NCI-H2171 treated with DMSO at 0.1 percent for 48 hours (cell line): ENCODE measurements at regions not wholly inside any gene's neighbourhood (a gene's known extent, or its start where the extent isn't known, plus 50 kb on each side); places are given as distances from the start of the nearest gene placed in this dataset.

ENCODE experiments used
- DNase-seq: peaks from one replicate; lab custom pipeline; 2025; lab: John Stamatoyannopoulos, UW

DNA sequence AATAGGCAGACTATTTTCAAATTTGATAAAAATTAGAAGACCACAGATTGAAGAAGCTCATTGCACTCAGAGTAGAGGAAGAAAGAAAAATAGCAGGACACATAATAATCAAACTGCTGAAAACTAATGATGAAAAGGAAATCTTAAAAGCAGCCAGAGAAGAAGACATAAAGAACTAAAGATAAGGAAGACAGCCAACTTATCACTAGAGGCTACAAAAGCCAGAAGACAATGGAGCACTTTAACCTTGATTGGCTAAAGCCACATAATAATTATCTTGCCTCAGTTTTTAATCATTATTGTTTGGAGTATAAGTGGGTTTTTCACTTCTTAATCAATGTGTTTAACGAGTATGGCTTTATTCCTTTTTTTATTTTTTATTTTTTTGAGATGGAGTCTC, 397.6 kb downstream of the RNF144B start:
- DNase-seq: no peak

DNA sequence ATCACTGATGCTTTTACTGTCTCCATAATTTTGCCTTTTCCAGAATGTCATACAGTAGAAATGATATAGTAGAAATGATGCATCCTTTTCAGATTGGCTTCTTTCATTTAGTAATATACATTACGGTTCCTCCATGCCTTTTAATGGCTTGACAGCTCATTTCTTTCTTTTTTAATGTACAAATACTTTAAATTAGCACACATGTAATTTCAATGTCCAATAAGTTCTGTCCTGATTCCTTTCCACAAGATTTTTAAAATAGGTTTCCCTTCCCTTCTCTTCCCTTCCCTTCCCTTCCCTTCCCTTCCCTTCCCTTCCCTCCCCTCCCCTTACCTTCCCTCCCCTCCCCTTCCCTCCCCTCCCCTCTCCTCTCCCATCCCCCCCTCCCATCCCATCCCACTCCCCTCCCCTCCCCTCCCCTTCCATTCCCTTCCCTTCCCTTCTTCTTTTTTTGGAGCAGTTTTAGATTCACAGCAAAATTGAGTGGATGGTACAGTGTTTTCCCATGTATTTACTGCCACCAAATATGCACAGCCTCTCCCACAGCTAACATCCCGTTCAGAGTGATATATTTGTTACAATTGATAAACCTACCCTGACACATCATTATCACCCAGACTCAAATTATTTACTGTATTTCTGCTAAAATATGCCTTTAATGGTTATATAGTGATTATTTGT, 398.8 kb downstream of the RNF144B start:
- no peak for DNase-seq

DNA sequence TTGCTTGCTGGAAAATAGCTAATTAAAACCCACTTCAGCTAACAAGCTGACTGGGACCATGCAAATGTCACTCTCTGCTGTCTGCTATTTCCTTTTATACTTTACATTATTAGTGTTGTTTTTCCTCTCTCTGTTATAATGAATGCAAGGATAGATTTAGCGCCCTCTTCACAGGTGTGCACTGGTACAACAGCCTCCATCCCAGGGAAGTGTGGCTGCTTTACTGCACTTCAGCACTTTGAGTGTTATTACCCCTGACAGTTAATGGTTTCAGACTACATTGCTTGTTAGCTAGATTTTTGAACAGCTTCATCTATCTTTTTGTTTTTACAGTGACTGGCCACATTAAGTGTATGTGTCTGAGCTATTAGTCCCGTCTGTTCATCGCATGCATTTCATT, 405.7 kb downstream of the RNF144B start:
- no peak for DNase-seq

DNA sequence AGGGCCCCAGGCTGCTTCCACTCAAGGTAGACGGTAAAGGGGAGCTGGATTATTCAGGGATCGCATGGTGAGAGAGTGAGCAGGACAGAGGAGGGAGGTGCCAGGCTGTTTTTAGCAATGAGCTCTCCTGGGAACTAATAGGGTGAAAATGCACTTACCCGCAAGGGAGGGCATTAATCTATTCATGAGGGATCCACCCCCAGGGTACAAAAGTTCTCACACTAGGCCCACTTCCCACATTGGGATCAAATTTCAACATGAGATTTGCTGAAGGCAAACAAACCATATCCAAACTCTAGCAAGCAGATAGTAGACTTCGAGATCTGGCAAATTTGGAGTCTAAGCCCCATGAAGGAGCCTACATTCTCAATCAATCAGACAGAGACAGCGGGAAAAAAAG, 408.6 kb downstream of the RNF144B start:
- DNase-seq: no peak

DNA sequence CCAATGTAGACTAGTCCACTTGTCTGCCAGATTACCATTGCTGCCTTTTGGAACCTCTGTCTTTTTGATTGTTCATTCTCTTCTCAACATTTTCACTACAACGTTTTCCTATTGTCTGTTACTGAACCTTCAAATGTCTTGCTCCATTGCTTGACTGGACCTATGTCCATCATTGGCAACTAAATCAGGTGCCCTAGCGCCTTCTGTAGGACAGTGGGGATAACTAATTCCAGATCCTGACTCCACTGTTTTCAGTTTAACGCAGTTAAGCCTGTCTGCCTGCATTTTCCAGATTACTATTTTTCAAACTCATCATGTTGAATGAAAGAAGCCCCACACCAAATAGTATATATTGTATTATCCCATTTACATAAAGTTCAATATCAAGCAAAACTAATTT, 433.6 kb downstream of the RNF144B start:
- DNase-seq: no peak

DNA sequence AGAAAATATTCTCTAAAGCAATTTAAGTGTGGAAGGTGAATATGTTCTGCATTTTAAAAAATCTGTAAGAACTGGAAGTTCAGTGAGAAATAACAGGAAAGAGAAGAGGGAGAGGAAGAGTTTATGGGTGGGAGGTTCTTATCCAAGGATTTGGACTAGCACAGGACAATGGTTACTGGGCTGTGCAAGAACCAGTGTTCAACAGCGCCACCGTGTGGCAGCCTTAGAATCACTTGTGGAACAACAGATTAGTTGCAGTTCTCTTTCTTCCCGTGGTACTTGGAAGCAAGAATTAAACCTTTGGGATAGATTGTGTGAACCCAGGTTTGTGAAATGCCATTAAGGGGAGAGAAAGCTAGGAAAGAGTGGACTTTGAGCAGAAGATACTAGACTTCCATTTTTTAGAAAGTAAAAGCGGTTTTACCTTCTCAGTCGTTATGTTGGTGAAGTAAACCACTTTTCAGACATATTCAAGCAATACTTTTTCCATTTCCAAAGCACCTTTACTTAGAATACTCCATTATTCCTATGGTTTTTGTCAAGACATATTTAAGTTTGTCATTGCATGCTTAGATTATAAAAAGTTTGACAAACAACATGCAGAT, 436.7 kb downstream of the RNF144B start:
- no peak for DNase-seq

DNA sequence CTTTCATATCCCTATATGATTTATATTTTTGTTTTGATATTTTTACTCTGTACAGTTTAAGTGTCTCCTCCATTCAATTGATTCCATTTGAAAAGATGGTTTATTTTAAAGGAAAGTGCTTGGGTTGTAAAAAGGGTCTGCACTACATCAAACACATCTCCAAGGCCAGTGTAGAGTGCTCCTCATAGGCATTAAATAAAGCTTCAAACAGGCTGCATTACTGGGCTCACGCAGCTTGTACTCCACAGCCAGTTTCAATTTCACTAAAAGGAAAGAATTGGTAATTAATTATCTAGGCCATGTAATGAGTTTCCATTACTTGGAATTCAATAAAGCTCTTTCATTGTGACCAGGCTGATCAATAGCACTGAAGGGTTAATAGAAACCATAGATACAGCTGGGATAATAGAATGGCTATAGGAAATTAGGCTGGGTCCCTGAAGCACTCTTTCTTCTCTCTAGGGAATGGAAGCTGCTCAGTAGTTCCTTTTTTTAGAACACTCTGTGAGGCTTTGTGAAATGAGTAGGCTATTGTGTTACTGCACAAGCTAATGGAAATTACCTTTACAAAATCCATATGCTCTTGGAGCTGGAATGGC, 442.2 kb downstream of the RNF144B start:
- DNase-seq: peak; percentile 77

DNA sequence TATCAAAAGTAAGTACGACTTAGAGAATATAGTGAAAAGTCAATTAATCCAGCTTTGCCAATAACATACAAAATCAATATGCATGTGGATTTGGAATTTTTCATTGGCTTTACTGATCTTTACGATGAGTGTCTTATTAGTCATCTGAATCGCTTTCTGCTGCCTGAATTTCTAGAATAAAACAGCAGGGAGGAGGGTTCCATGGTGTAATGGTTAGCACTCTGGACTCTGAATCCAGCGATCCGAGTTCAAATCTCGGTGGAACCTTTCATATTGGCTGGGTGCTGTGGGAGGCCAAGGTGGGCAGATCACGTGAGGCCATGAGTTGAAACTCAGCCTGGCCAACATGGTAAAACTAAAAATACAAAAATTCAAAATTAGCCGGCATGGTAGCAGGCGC, 448.8 kb downstream of the RNF144B start:
- DNase-seq: no peak

DNA sequence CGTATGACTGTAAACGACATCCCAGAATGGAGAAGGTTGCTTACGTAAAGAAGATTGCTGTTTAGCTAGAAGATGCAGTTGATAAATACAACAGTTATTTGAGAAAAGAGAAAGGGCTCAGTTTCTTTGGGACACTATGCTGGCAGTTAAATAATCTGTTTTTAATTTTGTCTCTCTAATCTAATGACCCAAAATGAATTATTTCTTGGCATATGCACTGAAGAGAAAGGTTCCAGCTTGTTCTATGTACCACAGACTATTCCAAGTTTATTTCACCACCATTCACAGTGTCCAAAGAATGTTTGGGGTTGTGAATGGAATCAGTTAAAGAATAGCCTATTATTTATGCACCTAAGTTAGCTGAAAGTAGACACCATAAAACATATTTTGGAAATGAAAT, 449.9 kb downstream of the RNF144B start:
- DNase-seq: no peak

DNA sequence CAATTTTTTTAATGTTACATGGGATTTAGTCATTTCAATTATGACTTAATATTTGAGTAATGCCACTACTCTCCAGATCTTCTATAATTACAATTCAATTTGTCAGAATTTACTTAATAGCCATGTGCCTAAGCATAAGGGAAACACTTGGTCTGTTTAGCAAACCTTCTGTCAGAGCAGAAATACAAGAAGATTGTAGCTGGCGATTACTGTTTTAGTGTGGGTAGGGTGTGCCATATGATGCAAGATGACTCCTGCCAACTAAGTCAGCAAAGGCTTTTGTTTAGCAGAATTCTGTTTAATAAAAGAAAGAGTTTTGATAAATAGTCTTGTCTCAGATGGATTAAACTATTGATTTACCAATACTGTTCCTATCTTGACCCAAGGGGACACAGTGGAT, 455.4 kb downstream of the RNF144B start:
- DNase-seq: peak; percentile 88

DNA sequence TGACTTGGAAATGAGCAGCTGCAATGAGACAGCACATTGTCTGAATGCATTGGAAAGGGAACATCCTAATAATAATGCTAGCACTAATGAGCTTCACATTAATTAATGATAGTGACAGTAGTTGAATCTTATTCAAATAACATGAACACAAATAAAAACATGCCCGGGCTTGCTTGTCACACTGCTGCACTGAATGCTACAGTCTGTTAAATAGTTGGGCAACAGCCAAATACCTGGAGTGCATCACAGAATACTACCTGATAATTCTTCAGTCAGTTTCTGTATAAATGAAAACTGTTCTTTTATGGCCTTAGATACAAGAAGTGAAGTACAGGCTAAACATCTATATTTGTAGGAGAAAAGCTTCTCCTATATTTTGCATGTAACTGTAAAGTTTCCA, 458.7 kb downstream of the RNF144B start:
- DNase-seq: peak; percentile 80

DNA sequence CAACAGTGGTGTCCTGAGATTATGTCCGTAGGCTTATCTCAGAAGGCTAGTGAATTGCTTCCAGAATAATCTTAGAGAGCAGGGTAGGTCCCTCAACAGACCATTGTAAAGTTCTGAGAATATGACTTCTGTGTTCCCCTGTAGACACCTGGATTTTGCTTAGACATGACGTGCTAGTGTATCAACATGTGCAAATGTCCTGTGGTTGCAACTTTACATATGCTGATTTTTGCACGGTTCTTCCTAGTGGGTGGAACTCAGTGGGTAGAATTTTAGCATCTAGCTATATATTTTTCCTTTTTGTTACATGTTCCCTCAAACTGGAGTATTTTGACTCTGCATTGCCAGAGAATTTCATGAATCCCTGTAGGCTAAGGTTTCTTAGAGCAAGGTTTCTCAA, 459.2 kb downstream of the RNF144B start:
- DNase-seq: no peak

DNA sequence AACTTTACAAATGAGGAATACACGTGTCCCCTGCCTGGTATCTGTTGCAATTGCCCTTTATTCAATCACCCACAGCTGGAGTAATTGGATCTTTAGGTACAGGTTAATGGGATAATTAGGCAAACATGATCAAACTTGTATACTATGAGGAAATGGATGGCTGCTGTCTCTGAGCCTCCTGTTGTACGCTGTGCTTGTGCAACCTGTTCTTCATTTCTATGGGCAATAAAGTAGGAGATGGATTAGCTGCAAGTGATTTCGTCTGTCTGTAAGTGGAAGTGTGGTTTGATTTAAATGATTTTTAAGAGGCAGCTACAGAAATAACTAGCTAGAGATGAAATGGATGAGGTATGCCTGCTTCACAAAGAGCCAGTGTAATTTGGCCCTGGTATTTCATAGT, 474.1 kb downstream of the RNF144B start:
- DNase-seq: peak; percentile 98

DNA sequence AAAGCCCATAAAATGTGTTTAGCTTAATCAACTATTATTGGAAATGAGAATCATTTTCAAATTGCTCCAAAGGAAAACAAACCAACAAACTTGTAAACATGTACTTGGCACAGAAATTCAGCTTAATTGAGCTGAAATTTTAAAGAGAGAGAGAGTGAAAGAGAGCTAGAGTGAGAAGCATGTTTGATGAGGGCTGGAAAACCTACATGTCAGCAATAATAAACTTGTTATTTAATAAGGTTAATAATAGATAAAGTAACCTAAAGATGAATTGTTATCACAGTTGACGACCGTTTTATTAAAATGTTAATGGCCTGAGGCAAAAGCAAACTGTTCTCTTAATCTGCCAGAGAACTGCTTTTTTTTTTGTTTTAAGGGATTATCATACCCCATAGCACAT, 496.1 kb downstream of the RNF144B start:
- no peak for DNase-seq

DNA sequence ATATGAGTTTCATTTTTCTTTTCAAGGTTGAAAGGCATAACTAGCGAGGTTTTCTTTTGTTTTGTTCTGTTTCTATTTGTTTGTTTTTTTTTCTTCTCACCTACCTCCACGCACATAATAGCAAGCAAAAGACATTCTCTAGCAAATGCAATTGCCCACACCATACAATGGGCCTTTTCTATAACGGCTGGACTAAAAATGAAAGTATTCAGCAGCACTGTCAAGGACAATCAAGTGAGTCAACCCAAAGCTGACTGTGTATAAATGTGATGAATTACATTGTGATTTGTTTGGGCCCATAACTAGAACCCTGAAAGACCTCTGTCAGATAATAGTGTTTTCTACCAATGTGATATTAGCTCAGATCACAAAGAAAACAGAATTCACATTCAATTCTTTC, 496.7 kb downstream of the RNF144B start:
- no peak for DNase-seq

DNA sequence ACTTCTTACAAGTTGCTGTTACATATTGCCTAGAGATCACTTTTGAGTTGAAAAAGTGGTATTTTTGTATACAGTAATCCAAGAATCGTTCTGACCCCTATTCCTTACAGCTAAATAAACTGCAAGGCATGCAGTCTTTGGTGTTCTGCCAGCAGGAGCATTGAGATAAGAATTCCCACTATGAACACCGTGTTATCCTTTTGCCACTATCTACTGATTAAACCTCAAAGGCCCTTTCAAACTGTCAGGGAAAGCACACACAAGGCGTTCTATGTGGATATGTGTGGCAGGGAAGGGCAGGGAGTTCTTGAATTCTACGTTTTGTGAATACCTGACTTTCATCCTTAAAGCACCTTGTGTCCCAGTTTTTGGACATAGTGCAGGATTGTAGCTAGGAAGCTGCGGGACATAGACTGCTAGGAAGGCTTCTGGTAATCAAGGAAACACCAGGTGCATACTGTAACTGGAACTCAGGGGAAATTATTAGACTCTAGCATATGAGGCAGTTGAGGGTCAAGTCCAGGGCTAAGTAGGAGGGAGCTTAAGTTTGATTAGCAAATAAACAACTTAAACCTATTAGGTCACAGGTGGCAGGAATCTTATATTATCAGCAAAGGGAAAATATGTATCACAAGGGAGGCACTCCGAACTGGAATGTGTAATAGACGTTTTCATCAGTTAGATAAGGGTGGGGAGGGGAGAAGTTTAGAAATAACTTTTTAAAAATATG, 506.6 kb downstream of the RNF144B start:
- DNase-seq: no peak

DNA sequence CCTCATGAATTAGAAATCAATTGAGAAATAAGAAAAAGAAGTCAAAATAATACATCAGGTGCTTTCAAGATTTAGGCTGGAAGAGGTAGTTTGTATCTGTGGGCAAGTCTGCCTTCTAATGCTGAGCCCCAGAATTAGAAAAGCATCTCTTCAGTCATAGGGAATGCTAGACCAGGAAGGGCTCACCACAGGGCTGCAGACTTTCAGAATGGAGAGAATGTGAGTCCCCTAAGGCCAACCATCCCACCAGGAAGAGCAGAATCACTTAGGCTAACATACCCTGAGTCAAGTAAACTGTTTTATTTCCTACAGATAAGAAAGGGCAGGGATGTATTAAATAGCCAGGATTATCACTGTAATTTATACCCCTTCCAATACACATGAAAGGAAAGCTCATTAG, 510.2 kb downstream of the RNF144B start:
- no peak for DNase-seq

DNA sequence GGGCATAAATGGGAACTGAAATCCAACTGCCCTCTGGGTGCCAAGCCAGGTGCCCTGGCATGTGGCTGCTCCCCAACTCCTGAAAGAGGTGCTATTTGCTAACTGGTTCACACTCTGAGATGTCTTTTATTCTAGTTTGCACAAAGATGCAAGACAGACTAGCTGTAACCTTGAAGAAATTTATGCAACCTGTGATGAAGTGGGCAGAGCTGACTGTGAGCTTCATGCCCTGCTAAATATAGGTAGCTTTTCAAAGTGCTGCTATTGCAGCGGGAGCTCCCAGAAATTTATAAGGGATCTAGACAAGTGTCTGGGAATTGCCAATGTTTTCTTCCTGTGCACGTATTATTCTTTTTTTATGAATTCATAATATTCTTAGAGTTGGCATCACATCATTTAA, 517.5 kb downstream of the RNF144B start:
- DNase-seq: no peak

DNA sequence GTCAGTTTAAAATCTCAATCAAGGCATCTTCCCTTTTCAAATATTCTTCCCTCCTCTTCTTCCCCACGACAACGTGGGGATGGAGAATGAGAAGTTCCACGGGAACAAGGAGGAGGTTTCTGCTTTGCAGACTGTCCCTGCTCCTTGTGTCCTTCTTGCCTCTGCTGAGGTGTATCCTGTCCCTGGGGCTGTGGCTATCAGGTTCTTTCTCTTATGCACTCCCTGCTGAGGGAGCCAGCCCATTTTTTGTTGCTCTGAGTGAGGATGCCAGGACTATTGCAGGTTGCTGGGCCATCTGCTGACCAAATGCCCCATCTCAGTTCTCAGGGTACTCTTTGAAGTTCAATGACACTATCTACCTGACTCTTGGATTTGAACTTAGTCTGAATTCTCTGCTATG, 533.6 kb downstream of the RNF144B start:
- DNase-seq: no peak

DNA sequence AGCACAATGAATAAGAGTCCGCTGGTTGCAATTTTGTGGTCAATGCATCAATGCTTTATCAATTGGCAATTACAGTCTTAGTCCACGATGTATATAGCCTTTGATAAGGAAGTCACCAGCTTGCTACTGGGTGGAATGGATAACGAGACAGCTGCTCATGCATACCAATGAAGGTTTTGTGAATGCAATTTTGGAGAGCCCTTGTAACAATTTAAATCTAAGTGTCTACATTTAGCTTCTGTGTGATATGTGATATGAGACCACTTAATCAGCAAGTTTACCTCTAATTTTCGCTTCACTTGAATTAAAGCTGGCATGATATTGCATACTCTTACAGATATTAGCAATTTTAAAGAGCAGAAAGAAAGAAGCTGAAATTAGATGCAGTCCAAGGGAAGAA, 543.9 kb downstream of the RNF144B start:
- DNase-seq: peak; percentile 62

DNA sequence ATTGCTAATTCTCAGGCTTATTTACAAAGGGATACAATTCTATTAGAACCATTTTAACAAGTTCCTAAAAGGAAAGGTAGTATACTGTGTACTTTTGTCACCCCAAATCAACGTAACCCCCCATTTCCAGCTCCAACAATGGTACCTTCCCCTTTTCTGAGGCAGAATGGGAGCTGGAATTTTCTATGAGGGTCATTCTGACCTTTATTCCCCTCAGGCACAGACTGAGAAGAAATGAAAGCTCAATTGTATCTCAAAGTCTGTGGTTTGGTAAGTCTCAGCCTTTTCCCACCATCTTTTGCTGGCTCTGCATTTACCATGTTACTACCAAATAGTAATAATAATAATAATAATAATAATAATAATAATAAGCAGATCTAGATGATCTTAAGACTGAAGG, 571.0 kb downstream of the RNF144B start:
- no peak for DNase-seq

DNA sequence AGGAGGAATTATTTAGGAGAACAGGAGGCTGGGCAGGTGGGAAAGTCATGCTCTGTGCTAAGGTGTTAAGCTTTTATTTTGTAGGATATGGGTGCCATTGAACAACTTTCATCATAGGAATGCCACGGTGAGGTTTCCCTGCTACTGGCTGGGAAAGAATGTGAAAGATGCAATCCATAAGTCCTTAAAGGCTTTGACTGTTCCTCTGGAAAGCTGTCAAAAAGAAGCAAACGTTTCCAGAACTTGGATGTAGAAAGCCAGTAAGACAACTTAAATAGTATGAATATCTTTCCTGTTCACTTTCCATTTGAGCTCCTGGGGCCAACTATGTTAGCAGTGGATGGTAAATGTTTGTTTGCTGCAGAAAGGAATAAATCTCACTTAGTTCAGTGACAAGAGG, 574.4 kb downstream of the RNF144B start:
- DNase-seq: no peak

DNA sequence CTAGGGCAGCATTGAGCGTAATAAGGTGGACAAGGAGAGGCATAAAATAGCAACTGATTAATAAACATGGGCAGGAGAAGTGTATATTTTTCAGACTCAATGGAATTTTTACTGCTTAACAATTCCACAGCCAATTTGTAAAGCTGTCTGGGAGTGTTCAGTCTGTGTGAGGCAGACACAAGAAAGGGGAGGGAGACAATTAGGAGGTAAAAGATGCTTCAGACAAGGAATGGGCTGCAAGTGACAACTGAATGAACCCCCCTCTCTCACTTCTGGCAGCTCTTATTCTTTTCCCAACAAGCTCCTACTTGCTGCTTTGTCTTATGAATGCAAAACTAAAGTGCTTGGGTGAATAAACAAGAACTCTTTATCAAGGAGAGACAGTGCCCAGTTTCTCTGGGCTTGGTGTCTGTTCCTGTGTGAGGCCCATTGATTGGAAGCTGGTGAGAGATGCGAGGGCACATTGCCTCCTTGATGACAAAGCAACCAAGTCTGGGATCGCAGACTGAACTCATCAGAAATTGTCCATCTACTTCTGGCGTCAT, 575.3 kb downstream of the RNF144B start:
- DNase-seq: no peak
